ENCODE measurements at regions not wholly inside any gene's neighbourhood (a gene's known extent, or its start where the extent isn't known, plus 50 kb on each side); places are given as distances from the start of the nearest gene placed in this dataset.

DNA sequence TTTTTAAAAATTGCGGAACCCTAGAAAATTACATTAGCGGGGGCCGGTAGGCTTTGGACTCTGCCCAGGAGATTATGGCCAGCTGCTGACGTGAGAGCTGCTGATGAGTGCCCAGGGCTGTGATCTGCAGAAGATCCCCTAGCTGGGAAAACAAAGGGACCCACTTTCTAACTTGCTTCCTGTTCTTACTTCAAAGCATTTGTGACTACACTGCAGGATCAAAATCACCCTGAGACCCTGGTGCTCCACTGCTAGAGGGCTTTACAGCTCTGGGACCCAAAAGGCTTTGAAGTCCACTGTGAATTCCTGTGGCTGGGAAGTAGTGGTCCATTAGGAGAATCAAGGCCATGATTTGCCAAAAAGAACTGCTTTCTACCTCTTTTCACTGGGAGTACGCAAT lies 499.4 kb upstream of the AKR1E2 start:
- TF ChIP-seq YY1 (tag by site-specific recombination; IDR thresholded peaks at IDR 0.05) (no peak), ZNF596 (tag by site-specific recombination; IDR thresholded peaks at IDR 0.05) (no peak)
- TF ChIP-seq, protein P1, sequence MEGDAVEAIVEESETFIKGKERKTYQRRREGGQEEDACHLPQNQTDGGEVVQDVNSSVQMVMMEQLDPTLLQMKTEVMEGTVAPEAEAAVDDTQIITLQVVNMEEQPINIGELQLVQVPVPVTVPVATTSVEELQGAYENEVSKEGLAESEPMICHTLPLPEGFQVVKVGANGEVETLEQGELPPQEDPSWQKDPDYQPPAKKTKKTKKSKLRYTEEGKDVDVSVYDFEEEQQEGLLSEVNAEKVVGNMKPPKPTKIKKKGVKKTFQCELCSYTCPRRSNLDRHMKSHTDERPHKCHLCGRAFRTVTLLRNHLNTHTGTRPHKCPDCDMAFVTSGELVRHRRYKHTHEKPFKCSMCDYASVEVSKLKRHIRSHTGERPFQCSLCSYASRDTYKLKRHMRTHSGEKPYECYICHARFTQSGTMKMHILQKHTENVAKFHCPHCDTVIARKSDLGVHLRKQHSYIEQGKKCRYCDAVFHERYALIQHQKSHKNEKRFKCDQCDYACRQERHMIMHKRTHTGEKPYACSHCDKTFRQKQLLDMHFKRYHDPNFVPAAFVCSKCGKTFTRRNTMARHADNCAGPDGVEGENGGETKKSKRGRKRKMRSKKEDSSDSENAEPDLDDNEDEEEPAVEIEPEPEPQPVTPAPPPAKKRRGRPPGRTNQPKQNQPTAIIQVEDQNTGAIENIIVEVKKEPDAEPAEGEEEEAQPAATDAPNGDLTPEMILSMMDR (tag by site-specific recombination; IDR thresholded peaks at IDR 0.05), result no peak
